HEK293 (cell line): ENCODE measurements at regions not wholly inside any gene's neighbourhood (a gene's known extent, or its start where the extent isn't known, plus 50 kb on each side); places are given as distances from the start of the nearest gene placed in this dataset.

Source experiments
- BCL11B ChIP-seq: fragments of 450-650 bp; formaldehyde crosslinking; IDR thresholded peaks from 2 replicates; pipeline ENCODE4 v1.5.1; 2016; ENCODE audit warnings: low read depth, missing biosample characterization, missing genetic modification characterization
- MEIS1 ChIP-seq: sonication (generic); formaldehyde crosslinking; IDR thresholded peaks from 2 replicates; pipeline ENCODE4 v1.8.1; 2022; ENCODE audit warnings: missing genetic modification reagents, mild to moderate bottlenecking, borderline replicate concordance
- ZNF140 ChIP-seq: fragments of 450-650 bp; formaldehyde crosslinking; IDR thresholded peaks from 2 replicates; pipeline ENCODE4 v1.5.1; 2016; ENCODE audit warnings: missing biosample characterization, missing genetic modification characterization
- ZNF248 ChIP-seq: fragments of 450-650 bp; formaldehyde crosslinking; IDR thresholded peaks from 2 replicates; pipeline ENCODE4 v1.5.1; 2017; ENCODE audit warnings: missing biosample characterization, missing genetic modification characterization
- ZNF302 ChIP-seq: fragments of 450-650 bp; formaldehyde crosslinking; IDR thresholded peaks from 2 replicates; pipeline ENCODE4 v1.5.1; 2016; ENCODE audit warnings: missing biosample characterization, missing genetic modification characterization, low read depth
- ZNF350 ChIP-seq: fragments of 450-650 bp; formaldehyde crosslinking; IDR thresholded peaks from 2 replicates; pipeline ENCODE4 v1.5.0; 2017; ENCODE audit warnings: missing biosample characterization, mild to moderate bottlenecking, missing genetic modification characterization
- ZSCAN30 ChIP-seq: fragments of 450-650 bp; IDR thresholded peaks from 2 replicates; pipeline ENCODE4 v1.5.1; 2018; ENCODE audit warnings: missing biosample characterization, mild to moderate bottlenecking, missing genetic modification characterization, moderate library complexity
- TF ChIP-seq, protein P1 (sequence below): fragments of 450-650 bp; formaldehyde crosslinking; IDR thresholded peaks from 2 replicates; pipeline ENCODE4 v1.5.1; 2016; ENCODE audit warnings: missing biosample characterization, missing genetic modification characterization
- TF ChIP-seq, protein P2 (sequence below): fragments of 450-650 bp; formaldehyde crosslinking; IDR thresholded peaks from 2 replicates; pipeline ENCODE4 v1.5.1; 2016; ENCODE audit warnings: missing biosample characterization, missing genetic modification characterization
- TF ChIP-seq, protein P3 (sequence below): fragments of 450-650 bp; formaldehyde crosslinking; IDR thresholded peaks from 2 replicates; pipeline ENCODE4 v1.5.1; 2016; ENCODE audit warnings: missing biosample characterization, missing genetic modification characterization

DNA sequence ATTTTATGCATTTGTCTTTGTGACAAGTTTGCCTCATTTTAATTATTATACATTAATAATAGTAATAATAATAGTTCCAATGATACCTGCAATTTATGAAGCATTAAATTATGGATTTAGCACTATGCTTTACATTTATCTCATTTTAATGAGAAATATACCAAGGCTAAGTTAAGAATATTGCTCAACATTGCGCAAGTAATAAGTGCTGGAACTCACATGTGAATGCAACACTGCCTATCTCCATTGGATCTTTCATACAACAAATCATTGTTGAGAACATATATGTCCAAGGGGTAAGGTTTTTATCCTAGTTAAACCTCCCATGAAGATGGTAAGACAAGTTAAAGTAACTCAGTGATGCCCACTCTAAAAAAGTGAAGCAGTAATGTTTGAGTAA, 703.7 kb upstream of the SOX9 start:
- TF ChIP-seq, protein P1, sequence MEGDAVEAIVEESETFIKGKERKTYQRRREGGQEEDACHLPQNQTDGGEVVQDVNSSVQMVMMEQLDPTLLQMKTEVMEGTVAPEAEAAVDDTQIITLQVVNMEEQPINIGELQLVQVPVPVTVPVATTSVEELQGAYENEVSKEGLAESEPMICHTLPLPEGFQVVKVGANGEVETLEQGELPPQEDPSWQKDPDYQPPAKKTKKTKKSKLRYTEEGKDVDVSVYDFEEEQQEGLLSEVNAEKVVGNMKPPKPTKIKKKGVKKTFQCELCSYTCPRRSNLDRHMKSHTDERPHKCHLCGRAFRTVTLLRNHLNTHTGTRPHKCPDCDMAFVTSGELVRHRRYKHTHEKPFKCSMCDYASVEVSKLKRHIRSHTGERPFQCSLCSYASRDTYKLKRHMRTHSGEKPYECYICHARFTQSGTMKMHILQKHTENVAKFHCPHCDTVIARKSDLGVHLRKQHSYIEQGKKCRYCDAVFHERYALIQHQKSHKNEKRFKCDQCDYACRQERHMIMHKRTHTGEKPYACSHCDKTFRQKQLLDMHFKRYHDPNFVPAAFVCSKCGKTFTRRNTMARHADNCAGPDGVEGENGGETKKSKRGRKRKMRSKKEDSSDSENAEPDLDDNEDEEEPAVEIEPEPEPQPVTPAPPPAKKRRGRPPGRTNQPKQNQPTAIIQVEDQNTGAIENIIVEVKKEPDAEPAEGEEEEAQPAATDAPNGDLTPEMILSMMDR (tag by site-specific recombination) = no peak
- TF ChIP-seq ZNF140 (tag by site-specific recombination) = no peak
- TF ChIP-seq ZNF302 (tag by site-specific recombination) = no peak
- TF ChIP-seq ZNF248 (tag by site-specific recombination) = no peak
- no peak for TF ChIP-seq MEIS1 (CRISPR knock-in tag)
- TF ChIP-seq BCL11B (tag by site-specific recombination) = no peak
- TF ChIP-seq, protein P2, sequence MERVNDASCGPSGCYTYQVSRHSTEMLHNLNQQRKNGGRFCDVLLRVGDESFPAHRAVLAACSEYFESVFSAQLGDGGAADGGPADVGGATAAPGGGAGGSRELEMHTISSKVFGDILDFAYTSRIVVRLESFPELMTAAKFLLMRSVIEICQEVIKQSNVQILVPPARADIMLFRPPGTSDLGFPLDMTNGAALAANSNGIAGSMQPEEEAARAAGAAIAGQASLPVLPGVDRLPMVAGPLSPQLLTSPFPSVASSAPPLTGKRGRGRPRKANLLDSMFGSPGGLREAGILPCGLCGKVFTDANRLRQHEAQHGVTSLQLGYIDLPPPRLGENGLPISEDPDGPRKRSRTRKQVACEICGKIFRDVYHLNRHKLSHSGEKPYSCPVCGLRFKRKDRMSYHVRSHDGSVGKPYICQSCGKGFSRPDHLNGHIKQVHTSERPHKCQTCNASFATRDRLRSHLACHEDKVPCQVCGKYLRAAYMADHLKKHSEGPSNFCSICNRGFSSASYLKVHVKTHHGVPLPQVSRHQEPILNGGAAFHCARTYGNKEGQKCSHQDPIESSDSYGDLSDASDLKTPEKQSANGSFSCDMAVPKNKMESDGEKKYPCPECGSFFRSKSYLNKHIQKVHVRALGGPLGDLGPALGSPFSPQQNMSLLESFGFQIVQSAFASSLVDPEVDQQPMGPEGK (tag by site-specific recombination) = no peak
- no peak for TF ChIP-seq ZSCAN30
- TF ChIP-seq ZNF350 (tag by site-specific recombination) = no peak
- TF ChIP-seq, protein P3, sequence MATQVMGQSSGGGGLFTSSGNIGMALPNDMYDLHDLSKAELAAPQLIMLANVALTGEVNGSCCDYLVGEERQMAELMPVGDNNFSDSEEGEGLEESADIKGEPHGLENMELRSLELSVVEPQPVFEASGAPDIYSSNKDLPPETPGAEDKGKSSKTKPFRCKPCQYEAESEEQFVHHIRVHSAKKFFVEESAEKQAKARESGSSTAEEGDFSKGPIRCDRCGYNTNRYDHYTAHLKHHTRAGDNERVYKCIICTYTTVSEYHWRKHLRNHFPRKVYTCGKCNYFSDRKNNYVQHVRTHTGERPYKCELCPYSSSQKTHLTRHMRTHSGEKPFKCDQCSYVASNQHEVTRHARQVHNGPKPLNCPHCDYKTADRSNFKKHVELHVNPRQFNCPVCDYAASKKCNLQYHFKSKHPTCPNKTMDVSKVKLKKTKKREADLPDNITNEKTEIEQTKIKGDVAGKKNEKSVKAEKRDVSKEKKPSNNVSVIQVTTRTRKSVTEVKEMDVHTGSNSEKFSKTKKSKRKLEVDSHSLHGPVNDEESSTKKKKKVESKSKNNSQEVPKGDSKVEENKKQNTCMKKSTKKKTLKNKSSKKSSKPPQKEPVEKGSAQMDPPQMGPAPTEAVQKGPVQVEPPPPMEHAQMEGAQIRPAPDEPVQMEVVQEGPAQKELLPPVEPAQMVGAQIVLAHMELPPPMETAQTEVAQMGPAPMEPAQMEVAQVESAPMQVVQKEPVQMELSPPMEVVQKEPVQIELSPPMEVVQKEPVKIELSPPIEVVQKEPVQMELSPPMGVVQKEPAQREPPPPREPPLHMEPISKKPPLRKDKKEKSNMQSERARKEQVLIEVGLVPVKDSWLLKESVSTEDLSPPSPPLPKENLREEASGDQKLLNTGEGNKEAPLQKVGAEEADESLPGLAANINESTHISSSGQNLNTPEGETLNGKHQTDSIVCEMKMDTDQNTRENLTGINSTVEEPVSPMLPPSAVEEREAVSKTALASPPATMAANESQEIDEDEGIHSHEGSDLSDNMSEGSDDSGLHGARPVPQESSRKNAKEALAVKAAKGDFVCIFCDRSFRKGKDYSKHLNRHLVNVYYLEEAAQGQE (tag by site-specific recombination) = no peak
